Upper lobe of right lung (tissue), 1 donor: ENCODE measurements at regions not wholly inside any gene's neighbourhood (a gene's known extent, or its start where the extent isn't known, plus 50 kb on each side); places are given as distances from the start of the nearest gene placed in this dataset.

Experiments used
- ATAC-seq: fragments of 200-7000 bp; cut with Tn5 transposase; one replicate; pipeline ENCODE4 v1.9.1; 2020; ENCODE audit warnings: mild to moderate bottlenecking, moderate library complexity
- DNase-seq: peaks from one replicate; pipeline ENCODE4 v3.0.0-alpha.2; 2020
- H3K27ac ChIP-seq: fragments of 200-600 bp; one replicate; pipeline ENCODE4 v1.8.0; 2022
- H3K27me3 ChIP-seq: fragments of 200-600 bp; one replicate; pipeline ENCODE4 v1.8.0; 2022; ENCODE audit warnings: mild to moderate bottlenecking
- H3K36me3 ChIP-seq: fragments of 200-600 bp; one replicate; pipeline ENCODE4 v1.8.0; 2022
- H3K4me1 ChIP-seq: fragments of 200-600 bp; one replicate; pipeline ENCODE4 v1.8.0; 2022
- H3K4me3 ChIP-seq: fragments of 200-600 bp; one replicate; pipeline ENCODE4 v1.8.0; 2022; ENCODE audit warnings: mild to moderate bottlenecking
- H3K9me3 ChIP-seq: fragments of 200-600 bp; one replicate; pipeline ENCODE4 v1.8.0; 2022
- intact Hi-C: fragments of 100-400 bp; cut with DNase I; formaldehyde crosslinking; loops from one replicate; pipeline ENCODE4 v1.11.0; 2022
- TF ChIP-seq, protein P1 (sequence below): fragments of 200-600 bp; IDR thresholded peaks from one replicate; pipeline ENCODE4 v1.8.0; 2022; ENCODE audit warnings: antibody characterized with exemption
- donor health status: DM: no; HTN: yes; CAD: no; lungs with severe emphysema.

DNA sequence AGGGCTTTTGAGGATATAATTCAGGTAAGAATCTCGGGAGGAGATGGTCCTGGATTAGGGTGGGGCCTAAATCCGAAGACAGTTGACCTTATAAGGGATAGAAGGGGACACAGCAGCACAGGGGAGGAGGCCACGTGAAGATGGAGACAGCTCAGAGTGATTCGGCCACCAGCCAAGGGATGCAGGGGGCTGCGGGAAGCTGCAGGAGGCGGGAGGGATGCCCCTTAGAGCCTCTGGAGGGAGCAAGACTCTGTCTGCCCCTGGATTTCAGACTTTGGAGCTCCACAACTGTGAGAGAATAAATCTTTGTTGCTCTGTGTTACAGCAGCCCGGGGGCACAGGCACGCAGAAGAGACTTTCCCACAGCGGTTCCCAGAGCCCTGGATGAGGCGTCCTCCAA is 143.7 kb downstream of the ASB1 start:
- intact Hi-C loops, result no loop called here
- Histone ChIP-seq H3K4me1 (no peaks in the 10 kb centered on the region), H3K36me3 (no peaks in the 10 kb centered on the region), H3K27ac (peak overlapping the region; percentile 70), H3K9me3 (no peaks in the 10 kb centered on the region), H3K4me3 (no peak overlapping the region), H3K27me3 (no peaks in the 10 kb centered on the region)
- DNase-seq, result no peak
- TF ChIP-seq, protein P1, sequence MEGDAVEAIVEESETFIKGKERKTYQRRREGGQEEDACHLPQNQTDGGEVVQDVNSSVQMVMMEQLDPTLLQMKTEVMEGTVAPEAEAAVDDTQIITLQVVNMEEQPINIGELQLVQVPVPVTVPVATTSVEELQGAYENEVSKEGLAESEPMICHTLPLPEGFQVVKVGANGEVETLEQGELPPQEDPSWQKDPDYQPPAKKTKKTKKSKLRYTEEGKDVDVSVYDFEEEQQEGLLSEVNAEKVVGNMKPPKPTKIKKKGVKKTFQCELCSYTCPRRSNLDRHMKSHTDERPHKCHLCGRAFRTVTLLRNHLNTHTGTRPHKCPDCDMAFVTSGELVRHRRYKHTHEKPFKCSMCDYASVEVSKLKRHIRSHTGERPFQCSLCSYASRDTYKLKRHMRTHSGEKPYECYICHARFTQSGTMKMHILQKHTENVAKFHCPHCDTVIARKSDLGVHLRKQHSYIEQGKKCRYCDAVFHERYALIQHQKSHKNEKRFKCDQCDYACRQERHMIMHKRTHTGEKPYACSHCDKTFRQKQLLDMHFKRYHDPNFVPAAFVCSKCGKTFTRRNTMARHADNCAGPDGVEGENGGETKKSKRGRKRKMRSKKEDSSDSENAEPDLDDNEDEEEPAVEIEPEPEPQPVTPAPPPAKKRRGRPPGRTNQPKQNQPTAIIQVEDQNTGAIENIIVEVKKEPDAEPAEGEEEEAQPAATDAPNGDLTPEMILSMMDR, result no peak
- ATAC-seq, result no peak

DNA sequence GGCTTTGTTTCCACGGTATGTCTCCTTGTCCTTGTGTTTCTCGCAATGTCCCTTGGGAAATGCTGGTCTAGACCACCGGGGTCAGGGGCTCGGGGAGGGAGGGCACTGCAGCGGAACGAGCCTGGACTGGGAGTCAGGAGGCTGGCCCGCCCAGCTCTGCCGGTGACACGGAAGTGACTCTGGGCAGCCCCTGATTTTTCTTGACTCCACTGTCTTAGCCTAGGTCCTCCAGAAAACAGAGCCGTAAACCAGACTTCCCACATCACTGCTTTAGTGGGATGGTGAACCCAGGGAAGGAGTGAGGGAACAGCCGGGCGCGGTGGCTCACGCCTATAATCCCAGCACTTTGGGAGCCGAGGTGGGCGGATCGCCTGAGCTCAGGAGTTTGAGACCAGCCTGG is 144.2 kb downstream of the ASB1 start:
- no peaks in the 10 kb centered on the region for H3K4me1 ChIP-seq
- TF ChIP-seq, protein P1, result no peak
- no peak for ATAC-seq
- intact Hi-C loops, result no loop called here
- DNase-seq, result no peak
- no peak overlapping the region for H3K27ac ChIP-seq
- H3K4me3 ChIP-seq, result no peak overlapping the region
- no peaks in the 10 kb centered on the region for H3K27me3 ChIP-seq
- no peaks in the 10 kb centered on the region for H3K9me3 ChIP-seq
- H3K36me3 ChIP-seq, result no peaks in the 10 kb centered on the region

DNA sequence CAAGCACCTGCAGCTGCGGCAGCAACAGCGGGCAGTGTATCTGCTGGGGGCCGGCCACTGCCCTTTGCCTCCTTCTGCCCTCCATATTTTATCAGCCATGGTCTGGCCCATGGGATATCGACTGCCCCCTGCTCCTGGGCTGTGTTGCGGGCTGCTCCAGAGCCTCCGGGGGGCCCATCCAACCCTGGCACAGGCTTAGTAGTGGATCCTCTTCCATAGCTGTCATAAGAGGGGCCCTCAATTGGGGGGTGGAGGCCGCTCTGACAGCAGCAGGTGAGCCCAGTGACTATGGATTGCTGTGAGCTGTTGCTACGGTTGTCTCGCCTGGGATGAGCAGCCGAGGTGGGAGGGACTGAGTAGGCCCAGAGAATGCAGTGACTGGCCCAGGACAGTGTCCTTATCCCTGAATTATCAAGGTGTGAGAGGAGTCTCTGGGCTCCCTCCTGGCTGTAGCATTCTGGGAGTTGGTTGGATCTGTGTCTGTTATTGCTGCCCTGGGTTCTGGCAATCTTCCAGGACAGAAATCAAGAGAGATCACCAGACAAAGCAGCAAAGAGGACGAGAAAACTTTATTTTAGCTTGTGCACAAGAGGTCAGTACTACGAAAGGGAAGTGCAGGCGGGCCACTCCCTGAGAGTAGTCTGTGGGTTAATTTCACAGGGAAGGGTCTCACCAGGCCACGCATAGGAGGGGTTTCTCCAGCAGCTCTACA is 145.1 kb downstream of the ASB1 start:
- TF ChIP-seq, protein P1, result no peak
- ATAC-seq, result no peak
- Histone ChIP-seq H3K27me3 (no peaks in the 10 kb centered on the region), H3K9me3 (no peaks in the 10 kb centered on the region), H3K27ac (no peak overlapping the region), H3K36me3 (no peaks in the 10 kb centered on the region), H3K4me1 (no peaks in the 10 kb centered on the region), H3K4me3 (no peak overlapping the region)
- no peak for DNase-seq
- intact Hi-C loops, result no loop called here

DNA sequence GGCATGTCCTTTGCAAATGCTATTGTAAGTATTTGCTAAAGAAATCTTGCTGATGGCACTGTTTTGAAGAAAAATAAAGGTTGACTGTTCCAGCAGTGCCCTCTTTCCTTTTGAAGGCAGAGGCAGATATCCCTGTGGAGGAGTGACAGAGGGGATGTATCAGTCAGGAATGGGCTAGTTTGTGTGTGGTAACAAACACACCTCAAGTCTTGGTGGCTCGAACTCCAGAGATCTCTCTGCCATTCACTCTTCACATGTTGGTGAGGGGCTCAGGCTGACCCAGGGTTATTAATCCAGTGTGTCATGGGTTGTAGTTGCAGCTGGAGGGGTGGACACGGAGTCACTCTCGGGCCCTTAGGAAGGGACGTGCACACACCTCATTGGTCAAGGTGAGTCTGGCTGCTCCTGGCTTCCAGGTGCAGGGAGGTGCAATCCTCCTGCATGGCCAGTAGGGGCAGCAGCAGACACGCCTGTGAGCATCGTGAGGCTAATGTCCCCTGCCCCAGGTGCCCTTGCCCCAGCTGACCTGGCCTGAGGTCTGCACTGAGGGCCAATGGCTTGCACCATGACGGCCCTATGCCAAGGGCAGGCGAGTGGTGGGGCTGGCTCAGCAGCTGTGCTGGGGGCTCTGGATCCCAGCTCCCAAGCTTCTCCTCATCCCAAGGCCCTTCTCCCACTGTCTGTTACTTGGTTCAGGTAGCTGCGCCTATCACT is 146.5 kb downstream of the ASB1 start:
- no peaks in the 10 kb centered on the region for H3K27me3 ChIP-seq
- ATAC-seq (peak; percentile 11), DNase-seq (no peak)
- H3K4me3 ChIP-seq, result no peak overlapping the region
- H3K36me3 ChIP-seq, result no peaks in the 10 kb centered on the region
- intact Hi-C loops, result no loop called here
- no peaks in the 10 kb centered on the region for H3K4me1 ChIP-seq
- no peaks in the 10 kb centered on the region for H3K9me3 ChIP-seq
- H3K27ac ChIP-seq, result no peak overlapping the region
- TF ChIP-seq, protein P1, result peak; percentile 58

DNA sequence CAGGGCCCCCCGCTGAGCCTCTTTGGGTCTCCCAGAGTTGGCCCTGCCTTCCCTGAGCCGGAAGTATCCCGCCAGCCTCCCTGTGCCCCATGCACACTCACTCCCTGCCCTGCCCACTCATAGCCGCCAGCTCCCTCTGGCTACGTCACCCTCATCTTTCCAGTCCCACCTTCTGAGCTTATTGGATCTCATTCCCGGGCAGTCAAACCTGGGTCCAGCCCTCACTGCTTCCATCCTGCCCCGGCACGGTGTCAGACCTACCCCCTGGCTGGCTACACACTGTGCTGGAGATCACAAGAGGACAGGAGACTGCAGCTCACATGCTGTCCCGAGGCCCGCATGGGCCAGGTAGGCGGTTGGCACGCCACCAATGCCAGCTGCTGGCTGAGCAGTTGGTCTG is 147.2 kb downstream of the ASB1 start:
- Histone ChIP-seq H3K27ac (no peak overlapping the region), H3K9me3 (no peaks in the 10 kb centered on the region), H3K36me3 (no peaks in the 10 kb centered on the region), H3K4me1 (no peaks in the 10 kb centered on the region), H3K4me3 (no peak overlapping the region), H3K27me3 (no peaks in the 10 kb centered on the region)
- intact Hi-C loops, result no loop called here
- TF ChIP-seq, protein P1, result no peak
- DNase-seq (peak; percentile 84), ATAC-seq (peak; percentile 59)
